Prostate gland (tissue), 2 donors: ENCODE measurements at regions not wholly inside any gene's neighbourhood (a gene's known extent, or its start where the extent isn't known, plus 50 kb on each side); places are given as distances from the start of the nearest gene placed in this dataset.
"Not testable (repeated sequence)": the region's sequence is repeated elsewhere in the genome, so short reads cannot be mapped to it uniquely, and the experiment has no call there.

Experiments
- DNase-seq: peaks from one replicate; pipeline ENCODE4 v3.0.0-alpha.2; 2019; ENCODE audit warnings: low spot score
- H3K27ac ChIP-seq, 2 donors: fragments of 200-600 bp; sonication (generic); 2 replicates each; pipeline ENCODE4 v1.5.1; 2017 to 2019
- H3K27me3 ChIP-seq: fragments of 200-600 bp; sonication (generic); replicated peaks from 2 replicates; pipeline ENCODE4 v1.5.1; 2019; ENCODE audit not compliant: insufficient read depth
- H3K36me3 ChIP-seq, 2 donors: fragments of 200-600 bp; sonication (generic); 1 replicate in 1 of 2; 2 replicates in 1 of 2; pipeline versions ENCODE4 v1.5.1 to v1.8.1; 2017 to 2019
- H3K4me1 ChIP-seq: fragments of 200-600 bp; sonication (generic); replicated peaks from 2 replicates; pipeline ENCODE4 v1.5.1; 2019
- H3K4me3 ChIP-seq, 2 donors: fragments of 200-600 bp; sonication (generic); 2 replicates each; pipeline ENCODE4 v1.5.1; 2017 to 2019
- H3K9me3 ChIP-seq: fragments of 200-600 bp; sonication (generic); 2 replicates; pipeline ENCODE4 v1.5.1; 2017
- CTCF ChIP-seq, 4 experiments: fragments of 200-600 bp in 2 of 4; fragments of 450-650 bp in 2 of 4; sonication (generic) in 2 of 4; IDR thresholded peaks; 1 replicate in 3 of 4; 2 replicates in 1 of 4; pipeline ENCODE4 v1.5.1; 2016 to 2019; ENCODE audit warnings: antibody characterized with exemption in 4 of 4, mild to moderate bottlenecking in 2 of 4, moderate library complexity in 2 of 4
- POLR2A ChIP-seq: fragments of 450-650 bp; IDR thresholded peaks from one replicate; pipeline ENCODE4 v1.6.1; 2016; ENCODE audit warnings: antibody characterized with exemption, mild to moderate bottlenecking
- POLR2AphosphoS5 ChIP-seq: sonication (generic); formaldehyde crosslinking; IDR thresholded peaks from one replicate; pipeline ENCODE4 v1.6.1; 2017; ENCODE audit warnings: antibody characterized with exemption
- WGBS: methylation state at CpG from one replicate; pipeline ENCODE4 v1.1.5; 2018; 5-methylcytosine and 5-hydroxymethylcytosine counted together
- intact Hi-C: fragments of 100-400 bp; cut with DNase I; formaldehyde crosslinking; loops from one replicate; pipeline ENCODE4 v1.14.2; 2022

- no peak for DNase-seq
- TF ChIP-seq POLR2A (no peak), POLR2AphosphoS5 (no peak)
- Histone ChIP-seq H3K27me3 (no peaks in the 10 kb centered on the region), H3K27ac (no peak overlapping the region), H3K4me1 (no peaks in the 10 kb centered on the region), H3K9me3 (no peaks in the 10 kb centered on the region), H3K36me3 (no peaks in the 10 kb centered on the region), H3K4me3 (no peak overlapping the region)
- 86% methylated on average over 8 of the region's 8 CpGs for WGBS
- intact Hi-C loops, result no loop called here
These were observed 64.8 kb upstream of the ABHD2 start for GRCh38 chr15:89023311-89023961.

GRCh38 chr15:89024418-89024817, 63.8 kb upstream of the ABHD2 start:
- no peaks in the 10 kb centered on the region for H3K9me3 ChIP-seq
- H3K36me3 ChIP-seq, result no peaks in the 10 kb centered on the region
- no peak for TF ChIP-seq CTCF (IDR thresholded peaks at IDR 0.05)
- no peak for TF ChIP-seq POLR2A
- no peak for TF ChIP-seq POLR2AphosphoS5
- 93% methylated on average over 2 of the region's 2 CpGs for whole genome bisulfite sequencing
- no peaks in the 10 kb centered on the region for H3K4me1 ChIP-seq
- intact Hi-C loops, result no loop called here
- H3K27me3 ChIP-seq, result no peaks in the 10 kb centered on the region
- no peak overlapping the region for H3K27ac ChIP-seq
- no peak for DNase-seq
- no peak overlapping the region for H3K4me3 ChIP-seq

GRCh38 chr15:89026167-89026566, 62.1 kb upstream of the ABHD2 start:
- Histone ChIP-seq H3K36me3 (no peaks in the 10 kb centered on the region), H3K4me3 (no peak overlapping the region), H3K27ac (no peak overlapping the region), H3K9me3 (no peaks in the 10 kb centered on the region), H3K4me1 (no peaks in the 10 kb centered on the region), H3K27me3 (no peaks in the 10 kb centered on the region)
- no peak for DNase-seq
- TF ChIP-seq POLR2AphosphoS5 (no peak), CTCF (IDR thresholded peaks at IDR 0.05) (no peak), POLR2A (no peak)
- intact Hi-C loops, result loop anchor here (2.0 kb wide), 1 partner anchor 61 kb away; no protein-coding TSS in a partner anchor

- intact Hi-C loops, result no loop called here
- Histone ChIP-seq H3K27me3 (no peaks in the 10 kb centered on the region), H3K36me3 (no peaks in the 10 kb centered on the region), H3K27ac (no peak overlapping the region), H3K9me3 (no peaks in the 10 kb centered on the region), H3K4me1 (no peaks in the 10 kb centered on the region), H3K4me3 (no peak overlapping the region)
- WGBS, result 78% methylated on average over 7 of the region's 7 CpGs
- no peak for DNase-seq
- TF ChIP-seq CTCF (IDR thresholded peaks at IDR 0.05) (no peak), POLR2A (no peak), POLR2AphosphoS5 (no peak)
These were observed 60.2 kb upstream of the ABHD2 start for GRCh38 chr15:89028036-89028435.

- TF ChIP-seq POLR2A, result no peak
- TF ChIP-seq POLR2AphosphoS5, result no peak
- no peak for TF ChIP-seq CTCF (IDR thresholded peaks at IDR 0.05)
- Histone ChIP-seq H3K9me3 (no peaks in the 10 kb centered on the region), H3K4me1 (no peaks in the 10 kb centered on the region), H3K27ac (no peak overlapping the region), H3K36me3 (no peaks in the 10 kb centered on the region), H3K27me3 (no peaks in the 10 kb centered on the region), H3K4me3 (no peak overlapping the region)
- no peak for DNase-seq
- intact Hi-C loops, result no loop called here
- 71% methylated on average over 3 of the region's 3 CpGs for WGBS
These were observed 57.9 kb upstream of the ABHD2 start for GRCh38 chr15:89030311-89030710.

GRCh38 chr15:89031637-89032285, 56.5 kb upstream of the ABHD2 start:
- intact Hi-C loops, H3K27ac ChIP-seq, H3K36me3 ChIP-seq, H3K27me3 ChIP-seq, H3K9me3 ChIP-seq, DNase-seq, H3K4me3 ChIP-seq, H3K4me1 ChIP-seq: not testable (repeated sequence)
- 97% methylated on average over 27 of the region's 47 CpGs for WGBS
